ENCODE measurements at regions not wholly inside any gene's neighbourhood (a gene's known extent, or its start where the extent isn't known, plus 50 kb on each side); places are given as distances from the start of the nearest gene placed in this dataset.
"Not testable (repeated sequence)": the region's sequence is repeated elsewhere in the genome, so short reads cannot be mapped to it uniquely, and the experiment has no call there.

GRCh38 chr9:78172610-78173009 is 63.3 kb upstream of the CEP78 start:
- not testable (repeated sequence) for H3K4me3 ChIP-seq (ENCODE audit: low read depth, low read length)

DNA sequence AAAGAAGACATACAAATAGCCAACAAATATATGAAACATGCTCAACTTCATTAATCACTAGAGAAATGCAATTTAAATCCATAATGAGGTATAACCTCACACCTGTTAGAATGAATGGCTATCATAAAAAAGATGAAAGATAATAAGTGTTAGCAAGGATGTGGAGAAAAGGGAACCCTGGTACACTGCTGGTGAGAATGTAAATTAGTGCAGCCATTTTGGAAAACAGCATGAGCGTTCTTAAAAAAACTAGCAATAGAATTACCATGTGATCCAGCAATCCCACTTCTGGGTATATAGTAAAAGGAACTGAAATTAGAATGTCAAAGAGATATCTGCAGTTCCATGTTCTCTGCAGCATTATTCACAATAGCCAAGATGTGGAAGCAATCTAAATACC is 64.2 kb upstream of the CEP78 start:
- no peak for TF ChIP-seq CTCF (IDR thresholded peaks at IDR 0.05; ENCODE audit: low read depth, low read length)
- no peak overlapping the region for H3K4me3 ChIP-seq (ENCODE audit: low read depth, low read length)

DNA sequence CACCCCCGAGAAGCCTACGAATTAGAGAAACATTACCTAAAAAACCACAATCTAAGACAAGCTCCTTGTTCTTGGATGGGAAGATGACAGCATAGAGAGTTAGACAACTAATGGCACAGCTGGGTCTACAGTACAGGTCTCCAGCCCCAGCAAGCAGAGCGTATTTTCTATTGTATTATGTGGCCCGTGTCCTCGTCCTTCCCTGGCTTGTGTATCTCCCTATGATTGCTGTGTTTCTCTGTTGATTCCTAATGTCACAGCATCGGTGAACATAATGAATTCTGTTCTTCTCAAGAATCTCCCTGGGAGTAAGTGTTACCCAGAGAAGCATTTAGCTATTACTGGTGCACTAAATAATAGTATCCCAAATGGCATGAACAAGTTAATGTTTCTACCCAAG is 66.8 kb upstream of the CEP78 start:
- no peak for TF ChIP-seq CTCF (IDR thresholded peaks at IDR 0.05; ENCODE audit: low read depth, low read length)
- H3K4me3 ChIP-seq (ENCODE audit: low read depth, low read length) = no peak overlapping the region

DNA sequence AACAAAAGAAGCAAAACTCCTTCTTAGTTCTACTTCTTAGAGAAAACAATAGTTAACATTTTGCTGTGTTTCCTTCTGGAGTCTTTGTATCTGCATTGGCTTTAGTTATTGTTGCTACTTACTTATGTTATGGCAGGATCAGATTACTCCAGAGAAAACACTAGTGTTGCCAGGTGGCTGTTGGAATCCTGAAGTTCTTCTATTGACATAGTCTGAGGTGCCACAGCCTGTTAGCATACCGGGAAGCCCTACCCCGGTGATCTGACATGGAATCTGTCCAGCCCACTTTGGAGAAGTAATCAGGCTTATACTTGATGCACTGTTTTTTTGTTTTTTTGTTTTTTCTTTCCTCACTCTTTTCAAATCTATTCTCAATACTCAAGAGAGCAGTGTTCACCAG is 68.5 kb upstream of the CEP78 start:
- no peak for TF ChIP-seq CTCF (IDR thresholded peaks at IDR 0.05; ENCODE audit: low read depth, low read length)
- H3K4me3 ChIP-seq (ENCODE audit: low read depth, low read length) = no peak overlapping the region

DNA sequence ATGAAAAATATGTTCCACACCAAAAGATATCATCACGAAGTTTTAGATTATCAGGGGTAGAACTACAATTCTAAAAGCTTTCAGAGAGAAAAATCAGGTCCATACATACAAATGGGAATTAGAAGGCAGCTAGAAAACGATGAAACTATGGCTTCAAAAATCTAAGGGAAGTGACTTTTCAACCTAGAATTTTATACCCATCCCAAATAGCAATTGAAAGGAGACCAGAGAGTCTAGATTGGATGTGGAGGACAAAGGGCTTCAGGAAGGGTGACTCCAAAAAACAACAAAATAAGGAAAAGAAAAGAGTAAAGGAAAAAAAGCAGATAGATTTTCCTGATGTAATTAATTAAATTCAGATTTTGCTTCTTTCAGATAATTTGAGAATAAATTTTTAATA is 72.0 kb upstream of the CEP78 start:
- H3K4me3 ChIP-seq (ENCODE audit: low read depth, low read length) = no peak overlapping the region
- TF ChIP-seq CTCF (IDR thresholded peaks at IDR 0.05; ENCODE audit: low read depth, low read length) = no peak

DNA sequence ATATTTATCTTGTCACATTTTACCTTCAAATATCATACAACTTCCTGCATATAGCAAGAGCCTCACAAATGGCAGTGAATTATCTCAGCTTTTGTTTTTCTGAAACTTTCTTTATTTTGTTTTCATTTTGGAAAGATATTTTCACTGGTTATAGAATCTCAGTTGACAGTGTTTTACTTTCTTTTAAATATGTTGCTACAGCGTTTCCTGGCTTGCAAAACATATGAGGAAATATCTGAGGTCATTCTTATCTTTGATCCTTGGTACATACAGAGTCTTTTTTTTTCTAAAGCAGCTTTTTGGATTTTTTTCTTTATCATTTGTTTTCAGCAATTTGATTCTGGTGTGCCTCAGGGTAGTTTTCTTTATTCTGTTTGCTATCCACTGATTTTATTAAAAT is 77.6 kb upstream of the CEP78 start:
- TF ChIP-seq CTCF (IDR thresholded peaks at IDR 0.05; ENCODE audit: low read depth, low read length) = no peak
- no peak overlapping the region for H3K4me3 ChIP-seq (ENCODE audit: low read depth, low read length)

- no peak for TF ChIP-seq CTCF (IDR thresholded peaks at IDR 0.05; ENCODE audit: low read depth, low read length)
- H3K4me3 ChIP-seq (ENCODE audit: low read depth, low read length) = no peak overlapping the region
Observed at GRCh38 chr9:78150983-78151356, 84.9 kb upstream of the CEP78 start.

DNA sequence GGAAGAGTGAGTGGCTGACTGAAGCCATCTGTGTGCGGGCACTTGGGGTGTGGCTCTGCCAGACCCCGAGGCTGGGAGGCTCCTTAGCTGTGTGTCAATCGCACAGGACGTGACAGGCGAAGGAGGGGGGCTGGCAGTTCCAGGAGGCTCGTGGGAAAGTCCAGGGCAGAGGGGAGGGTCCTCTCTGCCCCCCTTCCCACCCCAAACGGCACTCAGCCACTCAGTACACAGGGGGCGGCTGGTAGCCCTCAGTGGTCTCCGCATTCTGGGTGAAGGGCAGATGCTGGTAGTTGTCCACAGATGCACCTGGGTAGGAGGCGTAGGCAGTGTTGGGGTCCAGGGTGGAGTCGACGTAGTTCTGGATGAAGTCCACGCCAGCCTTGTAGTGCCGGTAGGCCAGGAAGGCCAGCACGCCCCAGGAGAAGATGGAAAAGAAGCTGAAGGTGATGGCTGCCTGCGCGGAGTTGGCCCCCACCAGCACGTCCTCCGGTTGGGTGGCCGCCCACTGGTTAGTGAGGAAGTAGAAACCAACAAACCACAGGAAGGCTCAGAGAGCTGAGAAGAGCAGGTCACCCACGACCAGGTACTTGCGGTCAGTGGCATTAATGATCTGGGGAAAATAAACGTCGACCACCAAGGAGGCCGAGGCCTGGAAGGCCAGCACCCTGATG is 85.4 kb upstream of the CEP78 start:
- no peak overlapping the region for H3K4me3 ChIP-seq (ENCODE audit: low read depth, low read length)
- TF ChIP-seq CTCF (IDR thresholded peaks at IDR 0.05; ENCODE audit: low read depth, low read length) = no peak
